ENCODE measurements at regions not wholly inside any gene's neighbourhood (a gene's known extent, or its start where the extent isn't known, plus 50 kb on each side); places are given as distances from the start of the nearest gene placed in this dataset.

GRCh38 chr7:56188376-56188775 lies 72.2 kb upstream of the NUPR2 start:
- peaks cover 12% of the 10 kb centered on the region for H3K27me3 Mint-ChIP-seq
- no peak overlapping the region for H3K27ac Mint-ChIP-seq
- ChIA-PET CTCF (no interaction called here), POLR2A (no interaction called here)
- Histone ChIP-seq H3K9me3 (ENCODE audit: control insufficient read depth in 1 of 2, insufficient read depth in 1 of 2, low read length in 2 of 2) (no peaks in the 10 kb centered on the region), H3K36me3 (ENCODE audit: insufficient read depth, low read length) (no peaks in the 10 kb centered on the region), H3K4me1 (ENCODE audit: insufficient read depth, low read length) (no peaks in the 10 kb centered on the region), H3K27ac (ENCODE audit: low read depth in 1 of 2, low read length in 2 of 2) (no peak overlapping the region), H3K27me3 (ENCODE audit: control insufficient read depth in 1 of 2, insufficient read depth in 2 of 2, low read length in 2 of 2) (no peaks in the 10 kb centered on the region), H3K4me3 (ENCODE audit: low read length) (no peak overlapping the region)
- ATAC-seq (ENCODE audit: poor library complexity) = no peak
- H3K4me1 Mint-ChIP-seq (ENCODE audit: low read depth) = no peaks in the 10 kb centered on the region
- H3K4me3 Mint-ChIP-seq = no peak overlapping the region
- no peak for TF ChIP-seq CTCF (IDR thresholded peaks at IDR 0.05)
- H3K36me3 Mint-ChIP-seq (ENCODE audit: low read depth) = no peaks in the 10 kb centered on the region
- intact Hi-C loops (cut with DNase I, micrococcal nuclease) = no loop called here
- no peak for DNase-seq
- no peaks in the 10 kb centered on the region for H3K9me3 Mint-ChIP-seq

- ATAC-seq (ENCODE audit: poor library complexity) = no peak
- intact Hi-C loops (cut with DNase I, micrococcal nuclease) = no loop called here
- Histone ChIP-seq H3K4me3 (ENCODE audit: low read length) (no peak overlapping the region), H3K4me1 (ENCODE audit: insufficient read depth, low read length) (no peaks in the 10 kb centered on the region), H3K36me3 (ENCODE audit: insufficient read depth, low read length) (no peaks in the 10 kb centered on the region), H3K27me3 (ENCODE audit: control insufficient read depth in 1 of 2, insufficient read depth in 2 of 2, low read length in 2 of 2) (no peaks in the 10 kb centered on the region), H3K27ac (ENCODE audit: low read depth in 1 of 2, low read length in 2 of 2) (no peak overlapping the region), H3K9me3 (ENCODE audit: control insufficient read depth in 1 of 2, insufficient read depth in 1 of 2, low read length in 2 of 2) (no peaks in the 10 kb centered on the region)
- no peak for TF ChIP-seq CTCF (IDR thresholded peaks at IDR 0.05)
- no peak overlapping the region for H3K27ac Mint-ChIP-seq
- H3K9me3 Mint-ChIP-seq = no peaks in the 10 kb centered on the region
- H3K4me3 Mint-ChIP-seq = no peak overlapping the region
- no peak for DNase-seq
- H3K4me1 Mint-ChIP-seq (ENCODE audit: low read depth) = no peaks in the 10 kb centered on the region
- H3K36me3 Mint-ChIP-seq (ENCODE audit: low read depth) = no peaks in the 10 kb centered on the region
- H3K27me3 Mint-ChIP-seq = peaks cover 29% of the 10 kb centered on the region
- CTCF ChIA-PET = no interaction called here
- POLR2A ChIA-PET = no interaction called here
Measured at GRCh38 chr7:56181010-56181409, 64.8 kb upstream of the NUPR2 start.

- H3K9me3 Mint-ChIP-seq = no peaks in the 10 kb centered on the region
- no peak overlapping the region for H3K4me3 Mint-ChIP-seq
- H3K4me1 ChIP-seq (ENCODE audit: insufficient read depth, low read length) = no peaks in the 10 kb centered on the region
- no peak overlapping the region for H3K27ac Mint-ChIP-seq
- no peak overlapping the region for H3K4me3 ChIP-seq (ENCODE audit: low read length)
- ChIA-PET CTCF (no interaction called here), POLR2A (no interaction called here)
- H3K4me1 Mint-ChIP-seq (ENCODE audit: low read depth) = no peaks in the 10 kb centered on the region
- H3K36me3 ChIP-seq (ENCODE audit: insufficient read depth, low read length) = no peaks in the 10 kb centered on the region
- H3K27ac ChIP-seq (ENCODE audit: low read depth in 1 of 2, low read length in 2 of 2) = no peak overlapping the region
- H3K36me3 Mint-ChIP-seq (ENCODE audit: low read depth) = no peaks in the 10 kb centered on the region
- H3K27me3 ChIP-seq (ENCODE audit: control insufficient read depth in 1 of 2, insufficient read depth in 2 of 2, low read length in 2 of 2) = peaks cover 0 to 12% of the 10 kb centered on the region in 2 experiments
- ATAC-seq (ENCODE audit: poor library complexity) (no peak), DNase-seq (no peak)
- TF ChIP-seq CTCF (IDR thresholded peaks at IDR 0.05) = no peak
- intact Hi-C loops (cut with DNase I, micrococcal nuclease) = no loop called here
- peaks cover 38% of the 10 kb centered on the region for H3K27me3 Mint-ChIP-seq
- peaks cover 0 to 16% of the 10 kb centered on the region in 2 experiments for H3K9me3 ChIP-seq (ENCODE audit: control insufficient read depth in 1 of 2, insufficient read depth in 1 of 2, low read length in 2 of 2)
Measured at GRCh38 chr7:56175771-56176170, 59.6 kb upstream of the NUPR2 start.

All from CD4-positive, alpha-beta T cell (primary cell).